ENCODE measurements at regions not wholly inside any gene's neighbourhood (a gene's known extent, or its start where the extent isn't known, plus 50 kb on each side); places are given as distances from the start of the nearest gene placed in this dataset.

- H3K4me1 Mint-ChIP-seq, result peaks cover 7% of the 10 kb centered on the region
- H3K9me3 Mint-ChIP-seq, result no peaks in the 10 kb centered on the region
- DNase-seq (ENCODE audit: low spot score in 2 of 2, unreplicated experiment in 2 of 2), result no peak
- no peaks in the 10 kb centered on the region for H3K27me3 Mint-ChIP-seq (ENCODE audit: low read depth)
- no peaks in the 10 kb centered on the region for H3K36me3 Mint-ChIP-seq
- TF ChIP-seq CTCF (IDR thresholded peaks at IDR 0.05; ENCODE audit: unreplicated experiment), result no peak
- no peak overlapping the region for H3K27ac Mint-ChIP-seq
- H3K4me3 Mint-ChIP-seq, result no peak overlapping the region
Observed at GRCh38 chr4:74663631-74664030, 130.7 kb downstream of the BTC start.

GRCh38 chr4:74665346-74665745 lies 129.0 kb downstream of the BTC start:
- Mint-ChIP-seq H3K4me3 (no peak overlapping the region), H3K27me3 (ENCODE audit: low read depth) (no peaks in the 10 kb centered on the region), H3K9me3 (peaks cover 6% of the 10 kb centered on the region), H3K36me3 (no peaks in the 10 kb centered on the region), H3K27ac (no peak overlapping the region), H3K4me1 (no peaks in the 10 kb centered on the region)
- no peak for DNase-seq (ENCODE audit: low spot score in 2 of 2, unreplicated experiment in 2 of 2)
- no peak for TF ChIP-seq CTCF (IDR thresholded peaks at IDR 0.05; ENCODE audit: unreplicated experiment)

GRCh38 chr4:74665876-74666275 lies 128.4 kb downstream of the BTC start:
- Mint-ChIP-seq H3K4me1 (no peaks in the 10 kb centered on the region), H3K36me3 (no peaks in the 10 kb centered on the region), H3K27me3 (ENCODE audit: low read depth) (no peaks in the 10 kb centered on the region), H3K27ac (no peak overlapping the region), H3K4me3 (no peak overlapping the region), H3K9me3 (peaks cover 6% of the 10 kb centered on the region)
- TF ChIP-seq CTCF (IDR thresholded peaks at IDR 0.05; ENCODE audit: unreplicated experiment), result no peak
- no peak for DNase-seq (ENCODE audit: low spot score in 2 of 2, unreplicated experiment in 2 of 2)

GRCh38 chr4:74667438-74667837 lies 126.9 kb downstream of the BTC start:
- H3K4me1 Mint-ChIP-seq, result no peaks in the 10 kb centered on the region
- TF ChIP-seq CTCF (IDR thresholded peaks at IDR 0.05; ENCODE audit: unreplicated experiment), result no peak
- no peak overlapping the region for H3K27ac Mint-ChIP-seq

GRCh38 chr4:74667944-74668343 lies 126.4 kb downstream of the BTC start:
- Mint-ChIP-seq H3K4me3 (no peak overlapping the region), H3K27ac (no peak overlapping the region), H3K27me3 (ENCODE audit: low read depth) (peaks cover 9% of the 10 kb centered on the region), H3K9me3 (peaks cover 6% of the 10 kb centered on the region), H3K4me1 (no peaks in the 10 kb centered on the region), H3K36me3 (no peaks in the 10 kb centered on the region)
- TF ChIP-seq CTCF (IDR thresholded peaks at IDR 0.05; ENCODE audit: unreplicated experiment), result no peak
- DNase-seq (ENCODE audit: low spot score in 2 of 2, unreplicated experiment in 2 of 2), result no peak

More at GRCh38 chr4:74667438-74667837, 126.9 kb downstream of the BTC start:
- Mint-ChIP-seq H3K27me3 (ENCODE audit: low read depth) (peaks cover 5% of the 10 kb centered on the region), H3K4me3 (no peak overlapping the region), H3K36me3 (no peaks in the 10 kb centered on the region), H3K9me3 (peaks cover 6% of the 10 kb centered on the region)
- DNase-seq (ENCODE audit: low spot score in 2 of 2, unreplicated experiment in 2 of 2), result no peak

- Mint-ChIP-seq H3K27ac (no peak overlapping the region), H3K4me1 (no peaks in the 10 kb centered on the region)
- no peak for TF ChIP-seq CTCF (IDR thresholded peaks at IDR 0.05; ENCODE audit: unreplicated experiment)
Observed at GRCh38 chr4:74669702-74670101, 124.6 kb downstream of the BTC start.

More at GRCh38 chr4:74669702-74670101, 124.6 kb downstream of the BTC start:
- H3K9me3 Mint-ChIP-seq, result peaks cover 6% of the 10 kb centered on the region
- no peaks in the 10 kb centered on the region for H3K36me3 Mint-ChIP-seq
- peaks cover 20% of the 10 kb centered on the region for H3K27me3 Mint-ChIP-seq (ENCODE audit: low read depth)
- no peak overlapping the region for H3K4me3 Mint-ChIP-seq
- no peak for DNase-seq (ENCODE audit: low spot score in 2 of 2, unreplicated experiment in 2 of 2)
